DOHH2 (cell line): ENCODE measurements at regions not wholly inside any gene's neighbourhood (a gene's known extent, or its start where the extent isn't known, plus 50 kb on each side); places are given as distances from the start of the nearest gene placed in this dataset.

Experiments
- CTCF ChIP-seq: fragments of 200-600 bp; sonication (generic); IDR thresholded peaks from one replicate; pipeline ENCODE4 v1.5.1; 2014; ENCODE audit warnings: antibody characterized with exemption, mild to moderate bottlenecking, low read depth, low read length; ENCODE audit not compliant: poor library complexity, severe bottlenecking
- EZH2phosphoT487 ChIP-seq: fragments of 200-600 bp; sonication (generic); IDR thresholded peaks from 2 replicates; pipeline ENCODE4 v1.6.1; 2017; ENCODE audit warnings: borderline replicate concordance, mild to moderate bottlenecking, antibody characterized with exemption, low read length, moderate library complexity, mixed read lengths

- no peak for TF ChIP-seq CTCF
- no peak for TF ChIP-seq EZH2phosphoT487
Measured at GRCh38 chr10:90195288-90195840, 494.0 kb downstream of the KIF20B start.
